IMR-90 (cell line): ENCODE measurements at regions not wholly inside any gene's neighbourhood (a gene's known extent, or its start where the extent isn't known, plus 50 kb on each side); places are given as distances from the start of the nearest gene placed in this dataset.

Experiments
- CTCF ChIP-seq: conservative IDR thresholded peaks from 2 replicates; pipeline ENCODE4 v1.5.1; 2012; ENCODE audit warnings: mild to moderate bottlenecking, low read depth, low read length, improper control_type of control experiment
- NFE2L2 ChIP-seq: fragments of 150-350 bp; IDR thresholded peaks from 2 replicates; pipeline ENCODE4 v1.6.1; 2016; ENCODE audit warnings: low read depth, mild to moderate bottlenecking, low read length
- POLR2A ChIP-seq: IDR thresholded peaks from 2 replicates; pipeline ENCODE4 v1.6.1; 2012; ENCODE audit warnings: mild to moderate bottlenecking, low read depth, low read length
- RAD21 ChIP-seq: IDR thresholded peaks from 2 replicates; pipeline ENCODE4 v1.6.1; 2012; ENCODE audit warnings: low read length, improper control_type of control experiment

- TF ChIP-seq CTCF (no peak), POLR2A (no peak), RAD21 (no peak), NFE2L2 (no peak)
Observed at GRCh38 chr17:77534137-77534536, 393.4 kb downstream of the SEC14L1 start.
